IMR-90 (cell line): ENCODE measurements at regions not wholly inside any gene's neighbourhood (a gene's known extent, or its start where the extent isn't known, plus 50 kb on each side); places are given as distances from the start of the nearest gene placed in this dataset.
A peak's percentile ranks its signal among the peaks of the same experiment; 100 is the strongest.

Source experiments
- ATAC-seq: fragments of 200-7000 bp; cut with Tn5 transposase; 2 replicates; pipeline ENCODE4 v1.9.1; 2020; ENCODE audit warnings: low read depth, mild to moderate bottlenecking, moderate library complexity
- BruUV-seq: library from RNA; stranded (reverse); fragments of 400-500 nt; replicated peaks from 2 replicates; lab custom pipeline; 2021; lab: Mats Ljungman, UMichigan
- CTCF ChIA-PET: fragments of 300-600 bp; formaldehyde crosslinking; extraction: SDS; loops from one replicate; lab custom pipeline; 2021; ENCODE audit warnings: antibody characterized with exemption; lab: Yijun Ruan, JAX
- POLR2A ChIA-PET: fragments of 300-600 bp; sonication (Branson Sonifier 250); formaldehyde crosslinking; loops from one replicate; lab custom pipeline; 2022; ENCODE audit warnings: antibody characterized with exemption; ENCODE audit not compliant: unreplicated experiment; lab: Charles Lee
- DNase-seq: peaks from one replicate; pipeline ENCODE4 v3.0.0; 2013
- H2AFZ ChIP-seq: replicated peaks from 2 replicates; pipeline ENCODE3; 2013; ENCODE audit warnings: low read length, mild to moderate bottlenecking; ENCODE audit not compliant: poor library complexity
- H2AK5ac ChIP-seq: 2 replicates; pipeline ENCODE4 v1.6.1; 2013; ENCODE audit warnings: low read depth, low read length, inconsistent platforms
- H2AK9ac ChIP-seq: replicated peaks from 2 replicates; pipeline ENCODE3; 2013; ENCODE audit warnings: mild to moderate bottlenecking, low read depth, low read length, moderate library complexity; ENCODE audit not compliant: poor library complexity
- H2BK120ac ChIP-seq: 2 replicates; pipeline ENCODE4 v1.6.1; 2013; ENCODE audit warnings: low read depth, low read length, inconsistent platforms
- H2BK15ac ChIP-seq: 3 replicates; pipeline ENCODE4 v1.6.1; 2013; ENCODE audit warnings: low read depth, low read length, inconsistent platforms
- H2BK20ac ChIP-seq: 2 replicates; pipeline ENCODE4 v1.6.1; 2013; ENCODE audit warnings: low read depth, mild to moderate bottlenecking, inconsistent platforms, low read length, moderate library complexity
- H2BK5ac ChIP-seq: 2 replicates; pipeline ENCODE4 v1.6.1; 2013; ENCODE audit warnings: mild to moderate bottlenecking, low read depth, low read length, inconsistent platforms; ENCODE audit not compliant: poor library complexity, severe bottlenecking
- H3K14ac ChIP-seq: replicated peaks from 2 replicates; pipeline ENCODE4 v1.6.1; 2013; ENCODE audit warnings: low read depth, low read length, inconsistent platforms
- H3K18ac ChIP-seq: 2 replicates; pipeline ENCODE4 v1.6.1; 2013; ENCODE audit warnings: low read depth, low read length, control low read depth
- H3K23ac ChIP-seq: 2 replicates; pipeline ENCODE4 v1.6.1; 2013; ENCODE audit warnings: low read depth, low read length, inconsistent platforms
- H3K27ac ChIP-seq: 2 replicates; pipeline ENCODE4 v1.5.1; 2013; ENCODE audit warnings: mild to moderate bottlenecking, control low read depth, low read length; ENCODE audit not compliant: insufficient read depth
- H3K27me3 ChIP-seq: 2 replicates; pipeline ENCODE4 v1.6.1; 2013; ENCODE audit warnings: low read length; ENCODE audit not compliant: control insufficient read depth, insufficient read depth
- H3K36me3 ChIP-seq: 2 replicates; pipeline ENCODE4 v1.6.1; 2013; ENCODE audit warnings: low read length, mixed read lengths; ENCODE audit not compliant: control insufficient read depth, insufficient read depth
- H3K4ac ChIP-seq: 2 replicates; pipeline ENCODE4 v1.6.1; 2013; ENCODE audit warnings: low read depth, low read length, inconsistent platforms
- H3K4me1 ChIP-seq: 2 replicates; pipeline ENCODE4 v1.6.1; 2013; ENCODE audit warnings: low read length, mixed read lengths; ENCODE audit not compliant: control insufficient read depth, insufficient read depth
- H3K4me2 ChIP-seq: 2 replicates; pipeline ENCODE4 v1.6.1; 2013; ENCODE audit warnings: low read depth, mild to moderate bottlenecking, control low read depth, low read length, moderate library complexity
- H3K4me3 ChIP-seq: 2 replicates; pipeline ENCODE4 v1.5.1; 2013; ENCODE audit warnings: low read depth, mild to moderate bottlenecking, control low read depth, low read length, moderate library complexity; ENCODE audit not compliant: insufficient read depth
- H3K56ac ChIP-seq: 2 replicates; pipeline ENCODE4 v1.6.1; 2013; ENCODE audit warnings: low read length, inconsistent platforms; ENCODE audit not compliant: insufficient read depth; ENCODE audit errors: extremely low read depth
- H3K79me1 ChIP-seq, 2 experiments: 2 replicates each; pipeline ENCODE4 v1.6.1; 2013; ENCODE audit warnings: low read length in 2 of 2, inconsistent platforms in 1 of 2, low read depth in 1 of 2
- H3K9ac ChIP-seq: 2 replicates; pipeline ENCODE4 v1.6.1; 2013; ENCODE audit warnings: low read depth, low read length, control low read depth
- H3K9me1 ChIP-seq: 2 replicates; pipeline ENCODE4 v1.6.1; 2013; ENCODE audit warnings: low read length, inconsistent platforms; ENCODE audit not compliant: insufficient read depth
- H3K9me3 ChIP-seq: 2 replicates; pipeline ENCODE4 v1.6.1; 2013; ENCODE audit warnings: low read length; ENCODE audit not compliant: control insufficient read depth, insufficient read depth
- H4K20me1 ChIP-seq: 2 replicates; pipeline ENCODE4 v1.6.1; 2013; ENCODE audit warnings: low read length, inconsistent platforms; ENCODE audit not compliant: insufficient read depth
- H4K5ac ChIP-seq: 2 replicates; pipeline ENCODE4 v1.6.1; 2013; ENCODE audit warnings: mild to moderate bottlenecking, low read depth, low read length, control low read depth
- H4K8ac ChIP-seq, 2 experiments: 2 replicates each; pipeline ENCODE4 v1.6.1; 2013; ENCODE audit warnings: low read depth in 2 of 2, low read length in 2 of 2, control low read depth in 1 of 2, inconsistent platforms in 1 of 2
- H4K91ac ChIP-seq: 2 replicates; pipeline ENCODE4 v1.6.1; 2013; ENCODE audit warnings: low read depth, low read length, inconsistent platforms; ENCODE audit not compliant: insufficient read depth
- CEBPB ChIP-seq: IDR thresholded peaks from 2 replicates; pipeline ENCODE4 v1.6.1; 2012; ENCODE audit warnings: low read depth, low read length, improper control_type of control experiment
- CHD1 ChIP-seq: IDR thresholded peaks from 2 replicates; pipeline ENCODE4 v1.6.1; 2012; ENCODE audit warnings: low read depth, low read length, improper control_type of control experiment
- FOS ChIP-seq: fragments of 150-350 bp; IDR thresholded peaks from 2 replicates; pipeline ENCODE4 v1.6.1; 2016; ENCODE audit warnings: low read depth, low read length
- MAFK ChIP-seq: IDR thresholded peaks from 2 replicates; pipeline ENCODE4 v1.6.1; 2012; ENCODE audit warnings: low read depth, low read length, improper control_type of control experiment
- MAZ ChIP-seq: IDR thresholded peaks from 2 replicates; pipeline ENCODE4 v1.6.1; 2012; ENCODE audit warnings: low read depth, mild to moderate bottlenecking, low read length, improper control_type of control experiment, moderate library complexity, borderline replicate concordance
- MXI1 ChIP-seq: IDR thresholded peaks from 2 replicates; pipeline ENCODE4 v1.6.1; 2012; ENCODE audit warnings: low read depth, mild to moderate bottlenecking, low read length, moderate library complexity, borderline replicate concordance
- NFE2L2 ChIP-seq: fragments of 150-350 bp; IDR thresholded peaks from 2 replicates; pipeline ENCODE4 v1.6.1; 2016; ENCODE audit warnings: low read depth, mild to moderate bottlenecking, low read length
- POLR2A ChIP-seq: IDR thresholded peaks from 2 replicates; pipeline ENCODE4 v1.6.1; 2012; ENCODE audit warnings: mild to moderate bottlenecking, low read depth, low read length
- RAD21 ChIP-seq: IDR thresholded peaks from 2 replicates; pipeline ENCODE4 v1.6.1; 2012; ENCODE audit warnings: low read length, improper control_type of control experiment
- RCOR1 ChIP-seq: IDR thresholded peaks from 2 replicates; pipeline ENCODE4 v1.6.1; 2012; ENCODE audit warnings: mild to moderate bottlenecking, low read length, improper control_type of control experiment; ENCODE audit not compliant: insufficient replicate concordance
- RFX5 ChIP-seq: IDR thresholded peaks from 2 replicates; pipeline ENCODE4 v1.8.0; 2012; ENCODE audit warnings: low read depth, mild to moderate bottlenecking, low read length, moderate library complexity
- SMC3 ChIP-seq: fragments of 150-350 bp; IDR thresholded peaks from 2 replicates; pipeline ENCODE4 v1.6.1; 2016; ENCODE audit warnings: low read depth, mild to moderate bottlenecking, antibody characterized with exemption, low read length, moderate library complexity
- WGBS, 2 experiments: methylation state at CpG; one replicate each; pipeline versions ENCODE4 v1.1.5 to v1.1.7; 2013; ENCODE audit warnings: missing lambda C conversion rate in 2 of 2; ENCODE audit not compliant: insufficient read length in 1 of 2; ENCODE audit errors: extremely low coverage in 2 of 2; 5-methylcytosine and 5-hydroxymethylcytosine counted together
- dilution Hi-C: fragments of 300-500 bp; cut with HindIII; formaldehyde crosslinking; loops from one replicate; pipeline ENCODE4 v1.14.3; 2018; ENCODE audit warnings: low sequenced_read_pairs; ENCODE audit not compliant: unreplicated experiment
- in situ Hi-C: fragments of 300-500 bp; cut with MboI; formaldehyde crosslinking; loops from 3 replicates; pipeline ENCODE4 v1.14.3; 2019; ENCODE audit warnings: low sequenced_read_pairs, inconsistent platforms, mixed read lengths
- intact Hi-C: fragments of 100-400 bp; cut with micrococcal nuclease; formaldehyde crosslinking; loops from 2 replicates; pipeline ENCODE4 v1.10.0; 2022
- TF ChIP-seq, protein P1 (sequence below): fragments of 150-350 bp; IDR thresholded peaks from 2 replicates; pipeline ENCODE4 v1.6.1; 2017; ENCODE audit warnings: mild to moderate bottlenecking, antibody characterized with exemption, low read length, low read depth
- TF ChIP-seq, protein P2 (sequence below): fragments of 150-350 bp; IDR thresholded peaks from 2 replicates; pipeline ENCODE4 v1.6.1; 2016; ENCODE audit warnings: low read depth, mild to moderate bottlenecking, low read length, moderate library complexity, borderline replicate concordance
- TF ChIP-seq, protein P3 (sequence below): conservative IDR thresholded peaks from 2 replicates; pipeline ENCODE4 v1.5.1; 2012; ENCODE audit warnings: mild to moderate bottlenecking, low read depth, low read length, improper control_type of control experiment

DNA sequence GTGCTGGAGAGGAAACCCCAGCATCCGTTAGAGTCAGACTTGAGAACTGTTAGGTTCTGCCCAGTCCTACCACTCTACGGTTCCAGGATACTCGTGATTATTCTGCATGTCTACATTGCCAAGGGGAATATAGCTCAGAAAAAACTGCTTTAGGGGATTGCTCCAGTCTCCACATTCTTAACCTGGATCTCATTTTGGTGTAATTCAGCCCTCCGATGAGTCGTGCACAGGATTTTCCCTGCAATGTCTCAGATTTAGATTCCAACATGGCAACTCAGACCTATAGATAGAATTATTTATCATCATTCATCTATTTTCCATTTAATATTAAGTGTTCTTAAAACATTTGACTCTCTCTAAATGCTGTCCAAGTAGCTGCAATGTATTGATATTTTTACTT lies 121.1 kb upstream of the ZEB1 start:
- Histone ChIP-seq H4K20me1 (no peaks in the 10 kb centered on the region), H3K9ac (no peak overlapping the region), H3K9me3 (no peaks in the 10 kb centered on the region), H3K79me1 (no peaks in the 10 kb centered on the region), H2AFZ (peak overlapping the region; percentile 78), H3K9me1 (no peaks in the 10 kb centered on the region), H2AK9ac (no peak overlapping the region), H2BK15ac (peak overlapping the region; percentile 2; the same call in 1 of the 3 replicates), H2BK20ac (peak overlapping the region; percentile 67), H3K14ac (peak overlapping the region; percentile 60), H4K8ac (0 out of 4 replicates have a peak overlapping the region, but pooled peaks of 1 of the 2 experiments have one; percentile 14), H4K5ac (peak overlapping the region; percentile 16; the same call in 1 of the 2 replicates), H3K4ac (peak overlapping the region; percentile 72), H2AK5ac (peak overlapping the region; percentile 80; the same call in 1 of the 2 replicates), H3K56ac (no peak overlapping the region), H3K4me2 (no peak overlapping the region), H3K27me3 (no peaks in the 10 kb centered on the region), H3K23ac (no peak overlapping the region), H3K4me1 (peaks cover 5% of the 10 kb centered on the region), H2BK5ac (peak overlapping the region; percentile 78), H2BK120ac (peak overlapping the region; percentile 85), H4K91ac (no peak overlapping the region; the same call in 1 of the 2 replicates), H3K4me3 (no peak overlapping the region), H3K27ac (no peak overlapping the region), H3K18ac (0 out of 2 replicates have a peak overlapping the region, but pooled peaks have one; percentile 57), H3K36me3 (no peaks in the 10 kb centered on the region)
- dilution Hi-C loops (no loop called here), in situ Hi-C loops (no loop called here), intact Hi-C loops (no loop called here)
- WGBS, 2 experiments: no CpG with 5 or more reads among the region's 5 CpGs
- TF ChIP-seq FOS: no peak
- no peak for TF ChIP-seq MAZ
- no peak for TF ChIP-seq POLR2A
- TF ChIP-seq, protein P1, sequence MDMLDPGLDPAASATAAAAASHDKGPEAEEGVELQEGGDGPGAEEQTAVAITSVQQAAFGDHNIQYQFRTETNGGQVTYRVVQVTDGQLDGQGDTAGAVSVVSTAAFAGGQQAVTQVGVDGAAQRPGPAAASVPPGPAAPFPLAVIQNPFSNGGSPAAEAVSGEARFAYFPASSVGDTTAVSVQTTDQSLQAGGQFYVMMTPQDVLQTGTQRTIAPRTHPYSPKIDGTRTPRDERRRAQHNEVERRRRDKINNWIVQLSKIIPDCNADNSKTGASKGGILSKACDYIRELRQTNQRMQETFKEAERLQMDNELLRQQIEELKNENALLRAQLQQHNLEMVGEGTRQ: no peak
- TF ChIP-seq CHD1: no peak
- no peak for TF ChIP-seq RCOR1
- TF ChIP-seq CEBPB: no peak
- no peak for TF ChIP-seq SMC3
- TF ChIP-seq, protein P2, sequence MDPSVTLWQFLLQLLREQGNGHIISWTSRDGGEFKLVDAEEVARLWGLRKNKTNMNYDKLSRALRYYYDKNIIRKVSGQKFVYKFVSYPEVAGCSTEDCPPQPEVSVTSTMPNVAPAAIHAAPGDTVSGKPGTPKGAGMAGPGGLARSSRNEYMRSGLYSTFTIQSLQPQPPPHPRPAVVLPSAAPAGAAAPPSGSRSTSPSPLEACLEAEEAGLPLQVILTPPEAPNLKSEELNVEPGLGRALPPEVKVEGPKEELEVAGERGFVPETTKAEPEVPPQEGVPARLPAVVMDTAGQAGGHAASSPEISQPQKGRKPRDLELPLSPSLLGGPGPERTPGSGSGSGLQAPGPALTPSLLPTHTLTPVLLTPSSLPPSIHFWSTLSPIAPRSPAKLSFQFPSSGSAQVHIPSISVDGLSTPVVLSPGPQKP: no peak
- TF ChIP-seq, protein P3, sequence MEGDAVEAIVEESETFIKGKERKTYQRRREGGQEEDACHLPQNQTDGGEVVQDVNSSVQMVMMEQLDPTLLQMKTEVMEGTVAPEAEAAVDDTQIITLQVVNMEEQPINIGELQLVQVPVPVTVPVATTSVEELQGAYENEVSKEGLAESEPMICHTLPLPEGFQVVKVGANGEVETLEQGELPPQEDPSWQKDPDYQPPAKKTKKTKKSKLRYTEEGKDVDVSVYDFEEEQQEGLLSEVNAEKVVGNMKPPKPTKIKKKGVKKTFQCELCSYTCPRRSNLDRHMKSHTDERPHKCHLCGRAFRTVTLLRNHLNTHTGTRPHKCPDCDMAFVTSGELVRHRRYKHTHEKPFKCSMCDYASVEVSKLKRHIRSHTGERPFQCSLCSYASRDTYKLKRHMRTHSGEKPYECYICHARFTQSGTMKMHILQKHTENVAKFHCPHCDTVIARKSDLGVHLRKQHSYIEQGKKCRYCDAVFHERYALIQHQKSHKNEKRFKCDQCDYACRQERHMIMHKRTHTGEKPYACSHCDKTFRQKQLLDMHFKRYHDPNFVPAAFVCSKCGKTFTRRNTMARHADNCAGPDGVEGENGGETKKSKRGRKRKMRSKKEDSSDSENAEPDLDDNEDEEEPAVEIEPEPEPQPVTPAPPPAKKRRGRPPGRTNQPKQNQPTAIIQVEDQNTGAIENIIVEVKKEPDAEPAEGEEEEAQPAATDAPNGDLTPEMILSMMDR: no peak
- TF ChIP-seq NFE2L2: no peak
- TF ChIP-seq RFX5: no peak
- TF ChIP-seq MXI1: no peak
- no peak for TF ChIP-seq RAD21
- no peak for TF ChIP-seq MAFK
- ChIA-PET CTCF (no interaction called here), POLR2A (no interaction called here)
- no TSS peak for BruUV-seq
- peak; percentile 42 for ATAC-seq
- DNase-seq: peak; percentile 78
